MM.1S (cell line): ENCODE measurements at regions not wholly inside any gene's neighbourhood (a gene's known extent, or its start where the extent isn't known, plus 50 kb on each side); places are given as distances from the start of the nearest gene placed in this dataset.

Source experiments
- DNase-seq: peaks from one replicate; pipeline ENCODE4 v3.0.0-alpha.2; 2015
- H2AFZ ChIP-seq: fragments of 300-600 bp; sonication (generic); 2 replicates; pipeline ENCODE4 v1.6.0; 2016; ENCODE audit warnings: antibody characterized with exemption, low read length
- H3F3A ChIP-seq: fragments of 300-600 bp; sonication (generic); 2 replicates; pipeline ENCODE4 v1.6.1; 2016; ENCODE audit warnings: mild to moderate bottlenecking, antibody characterized with exemption, low read length, moderate library complexity, mixed read lengths; ENCODE audit not compliant: insufficient read depth
- H3K27ac ChIP-seq: fragments of 300-600 bp; sonication (generic); 2 replicates; pipeline ENCODE4 v1.5.1; 2016; ENCODE audit warnings: mild to moderate bottlenecking, low read length
- H3K27me3 ChIP-seq: fragments of 300-600 bp; sonication (generic); replicated peaks from 2 replicates; pipeline ENCODE4 v1.6.0; 2016; ENCODE audit warnings: low read length; ENCODE audit not compliant: insufficient read depth
- H3K36me3 ChIP-seq: fragments of 300-600 bp; sonication (generic); replicated peaks from 2 replicates; pipeline ENCODE4 v1.6.1; 2016; ENCODE audit warnings: mild to moderate bottlenecking, low read length, mixed read lengths; ENCODE audit not compliant: insufficient read depth
- H3K4me1 ChIP-seq: fragments of 300-600 bp; sonication (generic); 2 replicates; pipeline ENCODE4 v1.6.1; 2016; ENCODE audit warnings: low read length, mixed read lengths
- H3K4me2 ChIP-seq: fragments of 300-600 bp; sonication (generic); 2 replicates; pipeline ENCODE4 v1.6.0; 2016; ENCODE audit warnings: low read depth, low read length
- H3K4me3 ChIP-seq: fragments of 300-600 bp; sonication (generic); 2 replicates; pipeline ENCODE4 v1.5.1; 2016; ENCODE audit warnings: low read length, mixed read lengths
- H3K79me2 ChIP-seq: fragments of 300-600 bp; sonication (generic); 2 replicates; pipeline ENCODE4 v1.6.1; 2016; ENCODE audit warnings: mixed run types, low read length, mixed read lengths
- H3K9ac ChIP-seq: fragments of 300-600 bp; sonication (generic); 2 replicates; pipeline ENCODE4 v1.6.1; 2016; ENCODE audit warnings: low read length, mixed read lengths
- H3K9me2 ChIP-seq: fragments of 300-600 bp; sonication (generic); replicated peaks from 2 replicates; pipeline ENCODE4 v1.6.1; 2016; ENCODE audit warnings: mild to moderate bottlenecking, low read length, mixed read lengths; ENCODE audit not compliant: insufficient read depth
- H3K9me3 ChIP-seq: fragments of 300-600 bp; sonication (generic); replicated peaks from 2 replicates; pipeline ENCODE4 v1.6.1; 2016; ENCODE audit warnings: mild to moderate bottlenecking, low read length, mixed read lengths; ENCODE audit not compliant: insufficient read depth
- H4K20me1 ChIP-seq: fragments of 300-600 bp; sonication (generic); 2 replicates; pipeline ENCODE4 v1.6.1; 2016; ENCODE audit warnings: mild to moderate bottlenecking, low read length, moderate library complexity, mixed read lengths; ENCODE audit not compliant: insufficient read depth
- EZH2 ChIP-seq: fragments of 300-600 bp; sonication (generic); optimal IDR thresholded peaks from 2 replicates; pipeline ENCODE3; 2017; ENCODE audit warnings: low read depth, mild to moderate bottlenecking, antibody characterized with exemption, low read length, mixed read lengths
- EZH2phosphoT487 ChIP-seq: fragments of 300-600 bp; sonication (generic); IDR thresholded peaks from 2 replicates; pipeline ENCODE4 v1.6.1; 2018; ENCODE audit warnings: antibody characterized with exemption, low read length
- TF ChIP-seq, protein P1 (sequence below): fragments of 300-600 bp; sonication (generic); IDR thresholded peaks from 2 replicates; pipeline ENCODE4 v1.5.1; 2016; ENCODE audit warnings: antibody characterized with exemption, low read length, mixed read lengths

DNA sequence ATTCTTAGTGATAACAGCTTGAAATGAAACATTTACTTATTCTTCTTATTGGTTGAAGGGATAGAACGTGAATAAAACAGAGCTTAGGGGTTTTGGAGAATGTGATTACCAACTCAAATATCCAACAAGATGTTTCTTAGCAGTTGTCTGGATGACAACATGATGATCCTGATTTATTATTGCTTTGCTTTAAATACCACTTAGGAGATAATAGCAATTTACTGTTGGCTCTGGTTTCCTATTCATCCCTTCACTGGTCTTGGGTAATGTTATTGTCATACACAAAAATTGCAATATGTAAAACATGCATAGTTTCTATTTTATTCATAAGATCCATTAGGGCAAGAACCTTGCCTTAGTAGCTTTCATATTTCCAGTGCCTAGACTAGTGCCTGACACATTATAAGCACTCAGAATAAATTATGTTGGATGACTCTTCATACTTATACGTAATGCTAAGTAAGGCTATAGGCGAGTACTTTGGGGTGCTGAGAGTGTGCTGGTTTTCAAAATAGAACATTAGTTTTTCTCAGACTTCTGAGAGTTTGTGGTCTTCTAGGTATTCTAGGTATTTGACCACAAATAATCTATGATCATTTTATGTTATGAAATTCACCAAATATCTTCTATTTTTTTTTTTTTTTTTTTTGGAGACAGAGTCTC is 58.6 kb upstream of the PGRMC2 start:
- H3K79me2 ChIP-seq = no peaks in the 10 kb centered on the region
- TF ChIP-seq EZH2 (no peak), EZH2phosphoT487 (no peak)
- TF ChIP-seq, protein P1, sequence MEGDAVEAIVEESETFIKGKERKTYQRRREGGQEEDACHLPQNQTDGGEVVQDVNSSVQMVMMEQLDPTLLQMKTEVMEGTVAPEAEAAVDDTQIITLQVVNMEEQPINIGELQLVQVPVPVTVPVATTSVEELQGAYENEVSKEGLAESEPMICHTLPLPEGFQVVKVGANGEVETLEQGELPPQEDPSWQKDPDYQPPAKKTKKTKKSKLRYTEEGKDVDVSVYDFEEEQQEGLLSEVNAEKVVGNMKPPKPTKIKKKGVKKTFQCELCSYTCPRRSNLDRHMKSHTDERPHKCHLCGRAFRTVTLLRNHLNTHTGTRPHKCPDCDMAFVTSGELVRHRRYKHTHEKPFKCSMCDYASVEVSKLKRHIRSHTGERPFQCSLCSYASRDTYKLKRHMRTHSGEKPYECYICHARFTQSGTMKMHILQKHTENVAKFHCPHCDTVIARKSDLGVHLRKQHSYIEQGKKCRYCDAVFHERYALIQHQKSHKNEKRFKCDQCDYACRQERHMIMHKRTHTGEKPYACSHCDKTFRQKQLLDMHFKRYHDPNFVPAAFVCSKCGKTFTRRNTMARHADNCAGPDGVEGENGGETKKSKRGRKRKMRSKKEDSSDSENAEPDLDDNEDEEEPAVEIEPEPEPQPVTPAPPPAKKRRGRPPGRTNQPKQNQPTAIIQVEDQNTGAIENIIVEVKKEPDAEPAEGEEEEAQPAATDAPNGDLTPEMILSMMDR = no peak
- no peak overlapping the region for H2AFZ ChIP-seq
- no peaks in the 10 kb centered on the region for H3K9me2 ChIP-seq
- no peaks in the 10 kb centered on the region for H3F3A ChIP-seq
- no peaks in the 10 kb centered on the region for H3K36me3 ChIP-seq
- no peak overlapping the region for H3K9ac ChIP-seq
- H3K4me2 ChIP-seq = no peak overlapping the region
- no peak for DNase-seq
- H3K27me3 ChIP-seq = no peaks in the 10 kb centered on the region
- H4K20me1 ChIP-seq = no peaks in the 10 kb centered on the region
- H3K4me3 ChIP-seq = no peak overlapping the region
- H3K27ac ChIP-seq = no peak overlapping the region
- no peaks in the 10 kb centered on the region for H3K4me1 ChIP-seq
- no peaks in the 10 kb centered on the region for H3K9me3 ChIP-seq

DNA sequence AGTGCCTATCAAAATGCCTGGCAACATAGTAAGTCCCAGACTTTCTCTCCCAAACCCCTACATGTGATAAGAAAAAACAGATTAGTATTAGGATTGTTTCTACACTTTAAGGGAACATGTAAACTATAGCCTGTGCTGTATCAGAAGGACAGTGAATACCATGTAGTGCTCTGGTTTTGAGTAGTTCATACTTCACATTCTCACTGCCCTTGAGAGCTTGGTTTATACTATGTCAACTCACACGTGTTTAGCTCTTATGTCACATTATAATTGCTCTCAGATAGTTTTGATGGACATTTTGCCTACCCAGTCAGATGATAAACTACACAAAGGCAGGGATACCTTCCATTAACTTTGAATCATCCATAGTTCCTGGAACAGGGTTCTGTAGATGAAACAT is 58.0 kb upstream of the PGRMC2 start:
- Histone ChIP-seq H3K27me3 (no peaks in the 10 kb centered on the region), H3K79me2 (no peaks in the 10 kb centered on the region), H3K9me3 (no peaks in the 10 kb centered on the region), H2AFZ (no peak overlapping the region), H3K9ac (no peak overlapping the region), H3K4me3 (no peak overlapping the region), H3K4me2 (no peak overlapping the region), H3K36me3 (no peaks in the 10 kb centered on the region), H3K9me2 (no peaks in the 10 kb centered on the region), H3K27ac (no peak overlapping the region), H3K4me1 (no peaks in the 10 kb centered on the region), H3F3A (no peaks in the 10 kb centered on the region), H4K20me1 (no peaks in the 10 kb centered on the region)
- TF ChIP-seq EZH2 (no peak), EZH2phosphoT487 (no peak)
- TF ChIP-seq, protein P1 = no peak
- no peak for DNase-seq

DNA sequence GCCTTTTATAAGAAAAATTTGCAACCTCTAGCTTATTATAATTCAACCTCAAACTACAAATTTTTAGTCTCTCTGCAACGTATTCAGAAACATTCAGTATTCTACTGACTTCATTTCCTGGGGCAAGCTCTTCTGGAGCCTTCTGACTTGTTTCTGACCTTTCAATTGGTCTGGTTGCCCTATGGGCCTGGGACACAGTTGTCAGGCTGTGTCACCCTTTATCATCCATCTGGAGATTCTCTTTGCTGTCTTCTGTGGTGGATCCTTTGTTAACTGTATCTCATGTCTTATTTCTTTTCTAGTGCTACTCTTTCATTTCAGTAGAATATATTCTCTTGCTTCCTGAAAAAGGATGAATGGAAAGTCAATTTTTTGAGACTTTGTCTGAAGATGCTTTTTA is 55.1 kb upstream of the PGRMC2 start:
- TF ChIP-seq EZH2 = no peak
- TF ChIP-seq, protein P1 = no peak
- TF ChIP-seq EZH2phosphoT487 = no peak
- Histone ChIP-seq H3K9ac (no peak overlapping the region), H3K4me3 (no peak overlapping the region), H3K36me3 (no peaks in the 10 kb centered on the region), H3K79me2 (no peaks in the 10 kb centered on the region), H3K9me2 (no peaks in the 10 kb centered on the region), H3K9me3 (no peaks in the 10 kb centered on the region), H3K4me1 (no peaks in the 10 kb centered on the region), H2AFZ (no peak overlapping the region), H3K27me3 (no peaks in the 10 kb centered on the region), H3F3A (no peaks in the 10 kb centered on the region), H4K20me1 (no peaks in the 10 kb centered on the region), H3K27ac (no peak overlapping the region), H3K4me2 (no peak overlapping the region)
- DNase-seq = no peak
